ENCODE measurements at regions not wholly inside any gene's neighbourhood (a gene's known extent, or its start where the extent isn't known, plus 50 kb on each side); places are given as distances from the start of the nearest gene placed in this dataset.

DNA sequence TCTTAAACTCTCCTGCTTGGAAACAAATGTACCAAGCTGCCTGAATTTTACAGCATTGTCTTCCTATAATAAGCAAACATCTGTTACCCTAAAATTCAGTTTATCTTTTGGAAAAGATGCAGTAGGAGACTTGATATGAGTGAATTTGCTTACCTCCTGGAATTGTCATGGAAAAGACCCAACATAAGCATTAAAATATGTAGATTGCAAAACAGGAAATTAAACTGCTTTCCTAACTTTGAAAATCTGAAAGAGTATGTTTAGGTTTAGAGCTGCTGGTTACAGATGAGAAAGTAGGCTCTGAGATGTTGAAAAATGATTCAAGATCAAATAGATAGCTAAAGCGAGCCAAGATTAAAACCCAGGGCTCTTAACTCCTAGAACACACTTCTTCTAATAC is 316.5 kb downstream of the SOX11 start:
- Histone ChIP-seq H3K9me3 (ENCODE audit: control insufficient read depth, low read depth, low read length) (peaks cover 2% of the 10 kb centered on the region), H3K4me2 (ENCODE audit: control insufficient read depth, extremely low read depth, insufficient read depth, low read depth, low read length) (no peak overlapping the region), H3K9me1 (ENCODE audit: control insufficient read depth, extremely low read depth, insufficient read depth, low read length) (no peaks in the 10 kb centered on the region), H3K27ac (ENCODE audit: control insufficient read depth, insufficient read depth, low read length) (no peak overlapping the region), H3K4me3 (ENCODE audit: control insufficient read depth in 2 of 3, extremely low read depth in 1 of 3, insufficient read depth in 2 of 3, low read depth in 1 of 3, low read length in 3 of 3) (no peak overlapping the region), H4K20me1 (ENCODE audit: control insufficient read depth, extremely low read depth, insufficient read depth, low read length) (no peaks in the 10 kb centered on the region), H3K9ac (ENCODE audit: control insufficient read depth, extremely low read depth, insufficient read depth, low read length) (no peak overlapping the region), H3K27me3 (ENCODE audit: control insufficient read depth, extremely low read depth, insufficient read depth, low read length) (no peaks in the 10 kb centered on the region), H2AFZ (ENCODE audit: control insufficient read depth, low read length) (no peak overlapping the region), H3K4me1 (ENCODE audit: control insufficient read depth, extremely low read depth, insufficient read depth, low read length) (no peaks in the 10 kb centered on the region), H3K79me2 (ENCODE audit: control insufficient read depth, insufficient read depth, low read length) (no peaks in the 10 kb centered on the region), H3K36me3 (ENCODE audit: control insufficient read depth in 2 of 2, extremely low read depth in 1 of 2, insufficient read depth in 2 of 2, low read length in 2 of 2) (no peaks in the 10 kb centered on the region)
- TF ChIP-seq CTCF (optimal IDR thresholded peaks at IDR 0.05 in 1 of 3, IDR thresholded peaks at IDR 0.05 in 1 of 3, conservative IDR thresholded peaks at IDR 0.05 in 1 of 3; ENCODE audit: extremely low read depth in 1 of 3, insufficient read depth in 2 of 3, low read length in 3 of 3): no peak
- TF ChIP-seq EZH2 (IDR thresholded peaks at IDR 0.05; ENCODE audit: low read length): no peak
- dilution Hi-C loops (cut with MboI; ENCODE audit: extremely low pct_ligation_motif_present, low sequenced_read_pairs): no loop called here
- FAIRE-seq: no peak
- DNase-seq (ENCODE audit: low read depth, low spot score): no peak

DNA sequence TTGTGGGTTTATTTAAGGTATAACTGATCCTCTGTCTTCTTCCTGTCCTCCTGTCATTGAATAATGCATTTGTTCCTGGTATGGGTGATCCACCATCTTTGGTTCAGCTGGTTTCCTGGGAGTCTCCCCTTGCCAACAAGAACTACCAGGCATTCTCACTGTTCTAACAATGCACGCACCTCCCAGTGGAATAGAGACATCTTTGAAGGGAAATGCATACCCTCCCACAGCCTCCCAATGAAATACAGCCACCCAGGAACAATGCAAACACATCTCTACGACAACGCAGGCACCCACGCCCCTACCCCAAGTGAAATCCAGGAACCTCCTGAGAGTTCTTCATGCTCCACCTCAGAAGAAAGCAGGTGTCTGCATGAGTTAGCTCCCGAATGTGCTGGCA is 318.0 kb downstream of the SOX11 start:
- dilution Hi-C loops (cut with MboI; ENCODE audit: extremely low pct_ligation_motif_present, low sequenced_read_pairs): no loop called here
- H3K27ac ChIP-seq (ENCODE audit: control insufficient read depth, insufficient read depth, low read length): no peak overlapping the region
- no peaks in the 10 kb centered on the region for H3K79me2 ChIP-seq (ENCODE audit: control insufficient read depth, insufficient read depth, low read length)
- no peaks in the 10 kb centered on the region for H4K20me1 ChIP-seq (ENCODE audit: control insufficient read depth, extremely low read depth, insufficient read depth, low read length)
- no peaks in the 10 kb centered on the region for H3K4me1 ChIP-seq (ENCODE audit: control insufficient read depth, extremely low read depth, insufficient read depth, low read length)
- H3K9me3 ChIP-seq (ENCODE audit: control insufficient read depth, low read depth, low read length): peaks cover 2% of the 10 kb centered on the region
- H3K4me3 ChIP-seq (ENCODE audit: control insufficient read depth in 2 of 3, extremely low read depth in 1 of 3, insufficient read depth in 2 of 3, low read depth in 1 of 3, low read length in 3 of 3): no peak overlapping the region
- H3K9me1 ChIP-seq (ENCODE audit: control insufficient read depth, extremely low read depth, insufficient read depth, low read length): no peaks in the 10 kb centered on the region
- FAIRE-seq (no peak), DNase-seq (ENCODE audit: low read depth, low spot score) (no peak)
- H3K36me3 ChIP-seq (ENCODE audit: control insufficient read depth in 2 of 2, extremely low read depth in 1 of 2, insufficient read depth in 2 of 2, low read length in 2 of 2): no peaks in the 10 kb centered on the region
- H2AFZ ChIP-seq (ENCODE audit: control insufficient read depth, low read length): no peak overlapping the region
- H3K27me3 ChIP-seq (ENCODE audit: control insufficient read depth, extremely low read depth, insufficient read depth, low read length): no peaks in the 10 kb centered on the region
- TF ChIP-seq CTCF (optimal IDR thresholded peaks at IDR 0.05 in 1 of 3, IDR thresholded peaks at IDR 0.05 in 1 of 3, conservative IDR thresholded peaks at IDR 0.05 in 1 of 3; ENCODE audit: extremely low read depth in 1 of 3, insufficient read depth in 2 of 3, low read length in 3 of 3) (no peak), EZH2 (IDR thresholded peaks at IDR 0.05; ENCODE audit: low read length) (no peak)
- H3K4me2 ChIP-seq (ENCODE audit: control insufficient read depth, extremely low read depth, insufficient read depth, low read depth, low read length): no peak overlapping the region
- H3K9ac ChIP-seq (ENCODE audit: control insufficient read depth, extremely low read depth, insufficient read depth, low read length): no peak overlapping the region
